HL-60/S4 treated with retinoic acid at 250 ng/mL for 4 days and 3 days (cell line): ENCODE measurements at regions not wholly inside any gene's neighbourhood (a gene's known extent, or its start where the extent isn't known, plus 50 kb on each side); places are given as distances from the start of the nearest gene placed in this dataset.
"Not testable (repeated sequence)": the region's sequence is repeated elsewhere in the genome, so short reads cannot be mapped to it uniquely, and the experiment has no call there.

Source experiments
- in situ Hi-C: fragments of 300-500 bp; cut with MboI; formaldehyde crosslinking; loops from 2 replicates; pipeline ENCODE4 v1.7.0; 2022; ENCODE audit warnings: low sequenced_read_pairs

- in situ Hi-C loops, result not testable (repeated sequence)
These were observed 538.8 kb upstream of the CADM1 start for GRCh38 chr11:116043059-116043458.

- in situ Hi-C loops, result no loop called here
These were observed 537.9 kb upstream of the CADM1 start for GRCh38 chr11:116042146-116042545.

GRCh38 chr11:116037861-116038260, 533.6 kb upstream of the CADM1 start:
- in situ Hi-C loops, result no loop called here

- in situ Hi-C loops, result no loop called here
These were observed 531.8 kb upstream of the CADM1 start for GRCh38 chr11:116035977-116036376.

GRCh38 chr11:116033931-116034553, 529.8 kb upstream of the CADM1 start:
- in situ Hi-C loops, result no loop called here

- in situ Hi-C loops, result no loop called here
These were observed 526.6 kb upstream of the CADM1 start for GRCh38 chr11:116030697-116031331.

GRCh38 chr11:116028506-116028905, 524.3 kb upstream of the CADM1 start:
- in situ Hi-C loops, result not testable (repeated sequence)

GRCh38 chr11:115999437-115999836, 495.2 kb upstream of the CADM1 start:
- in situ Hi-C loops, result no loop called here

GRCh38 chr11:115996808-115997188, 492.6 kb upstream of the CADM1 start:
- in situ Hi-C loops, result no loop called here

- in situ Hi-C loops, result no loop called here
These were observed 492.1 kb upstream of the CADM1 start for GRCh38 chr11:115996125-115996807.

- in situ Hi-C loops, result no loop called here
These were observed 489.4 kb upstream of the CADM1 start for GRCh38 chr11:115993590-115993989.

GRCh38 chr11:115990004-115990447, 485.8 kb upstream of the CADM1 start:
- in situ Hi-C loops, result no loop called here

- in situ Hi-C loops, result no loop called here
These were observed 481.7 kb upstream of the CADM1 start for GRCh38 chr11:115985896-115986295.

- in situ Hi-C loops, result no loop called here
These were observed 480.0 kb upstream of the CADM1 start for GRCh38 chr11:115984228-115984627.

GRCh38 chr11:115982666-115983065, 478.5 kb upstream of the CADM1 start:
- in situ Hi-C loops, result no loop called here

- in situ Hi-C loops, result no loop called here
These were observed 477.7 kb upstream of the CADM1 start for GRCh38 chr11:115981814-115982471.

- in situ Hi-C loops, result no loop called here
These were observed 476.9 kb upstream of the CADM1 start for GRCh38 chr11:115981104-115981481.

- in situ Hi-C loops, result no loop called here
These were observed 476.3 kb upstream of the CADM1 start for GRCh38 chr11:115980337-115981103.

GRCh38 chr11:115974703-115975102, 470.5 kb upstream of the CADM1 start:
- in situ Hi-C loops, result no loop called here

- in situ Hi-C loops, result not testable (repeated sequence)
These were observed 463.0 kb upstream of the CADM1 start for GRCh38 chr11:115967203-115967602.
